ENCODE measurements at regions not wholly inside any gene's neighbourhood (a gene's known extent, or its start where the extent isn't known, plus 50 kb on each side); places are given as distances from the start of the nearest gene placed in this dataset.

DNA sequence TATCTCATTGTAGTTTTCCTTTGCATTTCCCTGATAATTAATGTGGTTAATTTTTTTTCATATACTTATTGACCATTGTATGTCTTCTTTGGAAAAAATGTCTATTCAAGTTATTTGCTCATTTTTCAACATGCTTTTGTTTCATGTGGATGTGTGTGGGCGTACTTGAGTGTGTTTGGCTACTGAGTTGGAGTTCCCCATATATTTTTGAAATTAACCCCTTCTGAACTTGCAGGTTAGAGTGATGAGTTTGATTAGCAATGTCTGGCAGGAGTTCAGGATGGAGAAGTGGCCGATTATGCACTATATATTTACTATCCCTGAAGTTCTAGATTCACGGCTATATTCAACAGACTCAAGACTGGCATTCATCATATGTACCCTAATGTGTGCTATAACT is 250.4 kb upstream of the TTC14 start:
- Histone ChIP-seq H3K36me3 (ENCODE audit: insufficient read depth, low read length) (no peaks in the 10 kb centered on the region), H3K4me1 (ENCODE audit: control insufficient read depth, insufficient read depth, low read length) (no peaks in the 10 kb centered on the region), H3K27me3 (ENCODE audit: control insufficient read depth, insufficient read depth, low read length) (no peaks in the 10 kb centered on the region), H3K4me3 (ENCODE audit: low read length) (no peak overlapping the region), H3K9me3 (replicated peaks; ENCODE audit: low read length) (no peaks in the 10 kb centered on the region), H3K9ac (ENCODE audit: low read depth, low read length) (no peak overlapping the region), H3K4me2 (ENCODE audit: low read length) (no peak overlapping the region)

DNA sequence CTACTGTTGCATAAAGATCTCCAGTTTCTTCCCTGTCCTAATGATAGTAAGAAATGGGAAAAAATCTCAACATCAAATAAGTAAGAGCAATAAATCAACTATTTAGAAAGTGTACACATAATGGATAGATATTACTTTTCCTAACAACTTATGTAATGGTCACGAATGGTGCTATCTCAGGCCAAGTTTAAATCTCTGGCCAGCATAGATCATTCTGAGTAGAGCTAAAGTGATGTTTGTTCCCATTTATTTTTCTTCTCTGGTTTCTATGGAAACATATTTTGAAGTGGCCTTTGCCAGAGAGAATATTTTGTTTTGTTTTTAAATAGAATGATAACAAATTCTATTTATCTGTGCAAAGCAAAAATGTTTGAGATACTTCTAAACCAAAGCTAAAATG is 249.7 kb upstream of the TTC14 start:
- no peak overlapping the region for H3K4me3 ChIP-seq (ENCODE audit: low read length)
- no peaks in the 10 kb centered on the region for H3K9me3 ChIP-seq (replicated peaks; ENCODE audit: low read length)
- no peaks in the 10 kb centered on the region for H3K4me1 ChIP-seq (ENCODE audit: control insufficient read depth, insufficient read depth, low read length)
- no peaks in the 10 kb centered on the region for H3K36me3 ChIP-seq (ENCODE audit: insufficient read depth, low read length)
- H3K9ac ChIP-seq (ENCODE audit: low read depth, low read length), result no peak overlapping the region
- H3K27me3 ChIP-seq (ENCODE audit: control insufficient read depth, insufficient read depth, low read length), result no peaks in the 10 kb centered on the region
- H3K4me2 ChIP-seq (ENCODE audit: low read length), result no peak overlapping the region

DNA sequence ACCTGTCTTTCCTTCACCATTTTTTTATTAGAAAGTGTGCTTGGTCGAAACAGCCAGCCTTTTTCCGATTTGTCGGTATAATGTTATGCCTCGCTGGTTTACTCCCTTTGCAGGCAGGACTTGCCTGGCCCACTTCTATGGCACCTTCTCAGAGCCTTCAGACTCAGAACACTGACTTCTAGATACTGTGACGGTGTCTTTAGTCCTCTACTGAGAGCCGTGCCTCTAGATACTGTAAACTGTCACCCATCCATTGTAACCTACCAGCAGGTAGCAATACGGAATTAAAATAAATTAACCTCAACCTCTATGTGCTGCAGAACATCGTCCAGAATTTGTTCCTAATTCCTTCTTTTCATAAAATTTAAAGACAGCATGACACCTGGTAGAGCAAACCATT is 247.7 kb upstream of the TTC14 start:
- Histone ChIP-seq H3K9me3 (replicated peaks; ENCODE audit: low read length) (no peaks in the 10 kb centered on the region), H3K4me2 (ENCODE audit: low read length) (no peak overlapping the region), H3K36me3 (ENCODE audit: insufficient read depth, low read length) (no peaks in the 10 kb centered on the region), H3K27me3 (ENCODE audit: control insufficient read depth, insufficient read depth, low read length) (no peaks in the 10 kb centered on the region), H3K4me1 (ENCODE audit: control insufficient read depth, insufficient read depth, low read length) (peaks cover 7% of the 10 kb centered on the region), H3K4me3 (ENCODE audit: low read length) (no peak overlapping the region), H3K9ac (ENCODE audit: low read depth, low read length) (no peak overlapping the region)

DNA sequence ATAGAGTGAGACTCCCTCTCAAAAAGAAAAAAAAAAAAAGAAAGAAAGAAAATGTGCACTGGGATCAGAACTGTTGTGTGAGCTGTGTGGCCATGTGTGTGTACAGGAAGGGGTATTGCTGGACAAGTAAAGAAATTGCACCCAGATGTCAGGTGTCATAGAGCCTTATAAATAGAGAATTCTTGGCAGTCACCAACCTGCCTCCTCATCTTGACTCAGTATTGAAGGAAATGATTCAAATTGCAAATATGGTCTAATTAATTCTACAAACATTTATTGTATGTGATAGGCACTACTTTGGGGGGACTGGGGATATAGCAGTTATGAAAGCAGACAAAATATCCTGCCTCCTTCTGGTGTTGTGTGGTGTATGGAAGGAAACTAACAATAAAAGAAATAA is 243.8 kb upstream of the TTC14 start:
- H3K27me3 ChIP-seq (ENCODE audit: control insufficient read depth, insufficient read depth, low read length), result no peaks in the 10 kb centered on the region
- no peak overlapping the region for H3K4me3 ChIP-seq (ENCODE audit: low read length)
- H3K4me2 ChIP-seq (ENCODE audit: low read length), result no peak overlapping the region

DNA sequence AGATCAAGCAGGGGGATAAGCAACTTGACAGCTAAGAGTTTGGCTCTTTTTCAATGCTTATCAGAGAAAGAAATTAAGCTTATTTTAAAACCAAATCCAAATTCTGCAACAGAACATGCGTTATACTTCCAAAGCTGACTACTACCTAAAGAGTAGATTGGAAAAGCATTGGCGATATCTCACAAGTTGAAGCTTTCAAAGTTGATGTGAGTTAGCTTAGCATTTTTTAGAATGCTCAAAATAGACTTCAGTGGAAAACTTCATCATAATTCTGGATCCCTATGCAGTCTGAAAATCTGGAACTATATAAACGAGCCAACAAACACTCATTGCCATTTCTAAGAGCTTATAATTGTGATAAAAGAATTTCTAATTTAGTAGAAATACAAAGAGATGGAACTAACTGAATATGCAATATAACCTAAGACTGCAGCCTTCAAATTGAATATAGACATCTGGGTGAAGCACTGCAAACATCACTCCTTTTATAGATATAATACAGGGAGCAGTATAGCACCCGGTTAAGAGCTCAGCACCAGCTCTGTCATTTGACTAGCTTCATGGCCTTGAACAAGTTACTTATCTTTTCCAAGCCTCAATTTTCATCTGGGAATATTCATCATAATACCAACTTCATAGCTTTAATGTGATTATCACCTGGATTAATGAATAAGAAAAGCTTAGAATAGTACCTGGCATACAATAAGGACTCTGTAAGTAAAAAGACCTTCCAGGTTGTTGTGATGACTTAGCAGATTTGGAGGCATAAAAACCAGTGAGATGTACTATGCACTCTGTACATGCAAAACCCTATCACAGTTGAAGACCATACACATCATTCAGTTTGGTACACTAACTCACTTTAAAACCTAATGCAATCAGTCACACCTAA is 242.7 kb upstream of the TTC14 start:
- Histone ChIP-seq H3K9me3 (replicated peaks; ENCODE audit: low read length) (no peaks in the 10 kb centered on the region), H3K27me3 (ENCODE audit: control insufficient read depth, insufficient read depth, low read length) (no peaks in the 10 kb centered on the region), H3K4me2 (ENCODE audit: low read length) (no peak overlapping the region), H3K4me1 (ENCODE audit: control insufficient read depth, insufficient read depth, low read length) (peaks cover 7% of the 10 kb centered on the region), H3K36me3 (ENCODE audit: insufficient read depth, low read length) (no peaks in the 10 kb centered on the region), H3K9ac (ENCODE audit: low read depth, low read length) (no peak overlapping the region), H3K4me3 (ENCODE audit: low read length) (no peak overlapping the region)

More for the DNA sequence above, 243.8 kb upstream of the TTC14 start:
- Histone ChIP-seq H3K4me1 (ENCODE audit: control insufficient read depth, insufficient read depth, low read length) (peaks cover 7% of the 10 kb centered on the region), H3K36me3 (ENCODE audit: insufficient read depth, low read length) (no peaks in the 10 kb centered on the region), H3K9ac (ENCODE audit: low read depth, low read length) (no peak overlapping the region), H3K9me3 (replicated peaks; ENCODE audit: low read length) (no peaks in the 10 kb centered on the region)

DNA sequence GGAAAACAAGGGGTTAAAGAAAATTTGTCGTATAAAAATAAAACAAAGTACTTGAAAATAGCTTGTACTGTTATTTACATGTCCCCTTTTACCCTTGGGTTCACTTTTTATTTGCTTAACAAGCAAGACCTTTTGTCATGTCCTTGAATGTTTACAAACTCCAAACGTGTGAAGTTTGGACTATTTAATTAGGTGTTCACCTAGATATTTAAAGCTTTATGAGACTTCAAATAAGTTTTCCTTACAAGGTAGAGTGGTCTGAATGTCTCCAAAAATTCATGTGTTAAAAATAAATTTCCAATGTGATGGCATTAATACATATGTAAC is 242.0 kb upstream of the TTC14 start:
- Histone ChIP-seq H3K9me3 (replicated peaks; ENCODE audit: low read length) (no peaks in the 10 kb centered on the region), H3K36me3 (ENCODE audit: insufficient read depth, low read length) (no peaks in the 10 kb centered on the region), H3K4me2 (ENCODE audit: low read length) (no peak overlapping the region), H3K4me3 (ENCODE audit: low read length) (no peak overlapping the region), H3K4me1 (ENCODE audit: control insufficient read depth, insufficient read depth, low read length) (peaks cover 7% of the 10 kb centered on the region), H3K9ac (ENCODE audit: low read depth, low read length) (no peak overlapping the region), H3K27me3 (ENCODE audit: control insufficient read depth, insufficient read depth, low read length) (no peaks in the 10 kb centered on the region)

DNA sequence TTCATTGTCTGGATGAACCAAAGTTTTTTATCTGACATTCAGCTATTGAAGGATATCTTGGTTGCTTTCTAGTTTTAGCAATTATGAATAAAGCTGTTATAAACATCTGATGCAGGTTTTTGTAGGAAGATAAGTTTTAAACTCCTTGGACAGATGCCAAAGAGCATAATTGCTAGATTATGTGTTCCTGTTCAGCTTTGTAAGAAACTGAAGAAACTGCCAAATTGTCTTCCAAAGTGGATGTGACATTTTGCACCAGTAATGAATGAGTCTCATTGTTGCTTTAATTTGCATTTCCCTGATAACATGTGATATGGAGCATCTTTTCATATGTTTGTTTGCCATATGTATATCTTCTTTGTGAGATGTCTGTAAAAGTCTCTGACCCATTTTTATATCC is 239.9 kb upstream of the TTC14 start:
- no peaks in the 10 kb centered on the region for H3K9me3 ChIP-seq (replicated peaks; ENCODE audit: low read length)
- H3K27me3 ChIP-seq (ENCODE audit: control insufficient read depth, insufficient read depth, low read length), result no peaks in the 10 kb centered on the region
- H3K4me1 ChIP-seq (ENCODE audit: control insufficient read depth, insufficient read depth, low read length), result peaks cover 7% of the 10 kb centered on the region
- H3K36me3 ChIP-seq (ENCODE audit: insufficient read depth, low read length), result no peaks in the 10 kb centered on the region
- no peak overlapping the region for H3K4me3 ChIP-seq (ENCODE audit: low read length)
- no peak overlapping the region for H3K4me2 ChIP-seq (ENCODE audit: low read length)
- no peak overlapping the region for H3K9ac ChIP-seq (ENCODE audit: low read depth, low read length)

DNA sequence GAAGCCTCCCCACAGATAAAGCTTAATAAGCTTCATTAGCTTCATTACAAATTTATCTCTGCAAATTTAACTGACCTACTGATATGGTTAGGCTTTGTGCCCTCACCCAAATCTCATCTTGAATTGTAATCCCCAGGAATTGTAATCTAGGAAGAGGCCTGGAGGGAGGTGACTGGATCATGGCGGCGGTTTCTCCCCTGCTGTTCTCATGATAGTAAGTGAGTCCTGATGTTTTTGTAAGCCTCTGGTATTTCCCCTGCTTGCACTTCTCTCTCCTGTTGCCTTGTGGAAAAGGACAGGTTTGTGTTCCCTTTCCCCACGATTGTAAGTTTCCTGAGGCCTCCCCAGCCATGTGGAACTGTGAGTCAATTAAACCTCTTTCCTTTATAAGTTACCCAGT is 226.1 kb upstream of the TTC14 start:
- Histone ChIP-seq H3K27me3 (ENCODE audit: control insufficient read depth, insufficient read depth, low read length) (no peaks in the 10 kb centered on the region), H3K36me3 (ENCODE audit: insufficient read depth, low read length) (no peaks in the 10 kb centered on the region), H3K4me1 (ENCODE audit: control insufficient read depth, insufficient read depth, low read length) (no peaks in the 10 kb centered on the region), H3K4me3 (ENCODE audit: low read length) (no peak overlapping the region), H3K9ac (ENCODE audit: low read depth, low read length) (no peak overlapping the region), H3K4me2 (ENCODE audit: low read length) (no peak overlapping the region), H3K9me3 (replicated peaks; ENCODE audit: low read length) (no peaks in the 10 kb centered on the region)

DNA sequence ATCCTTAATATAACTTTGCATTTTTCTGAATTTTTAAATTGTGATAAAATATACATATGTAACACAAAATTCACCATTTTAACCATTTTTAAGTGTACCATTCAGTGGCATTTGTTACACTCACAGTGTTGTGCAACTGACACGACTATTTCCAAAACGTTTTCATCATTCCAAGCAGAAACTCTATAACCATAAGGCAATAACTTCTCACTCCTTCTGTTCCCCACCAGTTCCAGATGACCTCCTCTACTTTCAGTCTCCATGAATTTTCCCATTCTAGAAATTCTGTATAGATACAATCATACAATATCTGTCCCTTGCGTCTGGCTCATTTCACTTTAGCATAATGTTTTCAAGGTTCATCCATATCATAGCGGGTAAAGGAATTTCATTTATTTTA is 223.5 kb upstream of the TTC14 start:
- H3K4me2 ChIP-seq (ENCODE audit: low read length), result no peak overlapping the region

DNA sequence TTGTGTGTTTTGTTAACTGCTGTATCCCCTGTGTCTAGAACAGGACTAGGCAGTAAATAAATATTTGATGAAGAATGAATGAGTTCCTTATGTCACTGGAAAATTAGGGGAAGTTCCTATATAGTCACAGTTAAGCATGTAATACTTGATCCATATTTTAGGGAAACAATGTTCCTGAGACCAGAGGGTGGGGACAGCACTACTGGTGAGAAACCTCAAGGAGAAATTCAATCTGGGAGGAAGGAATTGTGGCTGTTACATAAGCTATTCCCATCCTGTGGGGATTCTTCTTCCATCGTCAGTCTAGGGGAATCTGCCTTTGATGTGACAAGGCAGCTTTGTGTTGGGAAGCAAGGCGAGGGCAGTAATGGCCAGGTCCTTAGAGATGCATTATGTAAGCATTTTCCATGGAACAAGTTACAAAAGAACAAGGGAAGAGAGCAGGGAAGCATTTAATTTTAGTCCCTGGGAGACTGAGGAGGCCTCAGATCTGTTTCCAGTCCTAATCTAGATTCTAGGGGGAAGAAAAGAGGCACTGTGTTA is 219.3 kb upstream of the TTC14 start:
- no peaks in the 10 kb centered on the region for H3K27me3 ChIP-seq (ENCODE audit: control insufficient read depth, insufficient read depth, low read length)
- H3K4me3 ChIP-seq (ENCODE audit: low read length), result no peak overlapping the region
- peaks cover 6% of the 10 kb centered on the region for H3K4me1 ChIP-seq (ENCODE audit: control insufficient read depth, insufficient read depth, low read length)
- H3K36me3 ChIP-seq (ENCODE audit: insufficient read depth, low read length), result no peaks in the 10 kb centered on the region
- no peak overlapping the region for H3K4me2 ChIP-seq (ENCODE audit: low read length)
- H3K9ac ChIP-seq (ENCODE audit: low read depth, low read length), result no peak overlapping the region
- no peaks in the 10 kb centered on the region for H3K9me3 ChIP-seq (replicated peaks; ENCODE audit: low read length)

More for the DNA sequence above, 223.5 kb upstream of the TTC14 start:
- peaks cover 2% of the 10 kb centered on the region for H3K4me1 ChIP-seq (ENCODE audit: control insufficient read depth, insufficient read depth, low read length)
- H3K9me3 ChIP-seq (replicated peaks; ENCODE audit: low read length), result no peaks in the 10 kb centered on the region
- no peak overlapping the region for H3K9ac ChIP-seq (ENCODE audit: low read depth, low read length)
- H3K4me3 ChIP-seq (ENCODE audit: low read length), result no peak overlapping the region
- no peaks in the 10 kb centered on the region for H3K27me3 ChIP-seq (ENCODE audit: control insufficient read depth, insufficient read depth, low read length)
- no peaks in the 10 kb centered on the region for H3K36me3 ChIP-seq (ENCODE audit: insufficient read depth, low read length)

DNA sequence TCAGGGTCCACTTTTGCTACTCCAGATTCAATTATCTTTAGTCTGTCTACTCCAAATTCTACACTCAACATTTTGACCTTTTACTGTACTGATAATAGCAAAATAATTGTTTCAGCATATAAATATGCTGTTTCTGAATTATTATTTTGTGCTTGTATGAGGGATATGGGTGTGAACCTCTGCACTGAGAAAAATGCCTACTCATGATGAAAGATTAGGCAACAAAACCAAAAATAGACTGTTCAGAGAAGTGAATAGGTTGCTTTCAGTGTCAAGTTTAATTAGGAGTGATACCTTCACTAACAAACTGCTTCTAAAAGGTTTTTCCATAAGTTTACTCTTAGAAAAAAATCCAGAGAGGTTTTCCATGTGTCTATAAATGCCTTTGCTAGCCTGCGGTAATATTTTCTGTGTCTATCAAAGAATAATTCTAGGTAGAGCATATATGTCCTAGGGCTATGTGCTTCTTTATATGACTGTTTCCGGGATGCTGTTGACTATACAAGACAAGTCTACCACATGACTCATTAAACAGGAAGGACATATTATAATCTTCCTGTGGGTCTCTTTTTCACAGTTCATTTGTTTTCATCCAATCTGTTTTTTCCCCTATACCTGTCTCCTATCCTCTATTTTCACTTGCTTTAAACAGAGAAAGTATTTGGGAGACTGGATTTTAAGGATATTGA is 218.5 kb upstream of the TTC14 start:
- Histone ChIP-seq H3K9me3 (replicated peaks; ENCODE audit: low read length) (no peaks in the 10 kb centered on the region), H3K27me3 (ENCODE audit: control insufficient read depth, insufficient read depth, low read length) (no peaks in the 10 kb centered on the region), H3K36me3 (ENCODE audit: insufficient read depth, low read length) (no peaks in the 10 kb centered on the region), H3K4me3 (ENCODE audit: low read length) (no peak overlapping the region), H3K4me1 (ENCODE audit: control insufficient read depth, insufficient read depth, low read length) (peaks cover 6% of the 10 kb centered on the region), H3K4me2 (ENCODE audit: low read length) (no peak overlapping the region), H3K9ac (ENCODE audit: low read depth, low read length) (no peak overlapping the region)

Data from skeletal muscle satellite cell (primary cell).